ENCODE measurements at regions not wholly inside any gene's neighbourhood (a gene's known extent, or its start where the extent isn't known, plus 50 kb on each side); places are given as distances from the start of the nearest gene placed in this dataset.

GRCh38 chr18:44280479-44280878 is 400.2 kb upstream of the SETBP1 start:
- WGBS: 67% methylated on average over 2 of the region's 2 CpGs
- Histone ChIP-seq H3K4me1 (ENCODE audit: control insufficient read depth in 2 of 2, insufficient read depth in 2 of 2, low read length in 2 of 2) (no peaks in the 10 kb centered on the region), H3K4me3 (ENCODE audit: low read length in 2 of 2) (no peak overlapping the region), H3K27ac (ENCODE audit: low read depth in 1 of 2, low read length in 1 of 2) (no peak overlapping the region), H3K36me3 (ENCODE audit: control insufficient read depth in 2 of 2, insufficient read depth in 2 of 2, low read length in 1 of 2) (no peaks in the 10 kb centered on the region), H3K9me3 (ENCODE audit: control insufficient read depth in 2 of 2, insufficient read depth in 1 of 2, low read length in 1 of 2) (no peaks in the 10 kb centered on the region), H3K27me3 (ENCODE audit: control insufficient read depth in 2 of 2, insufficient read depth in 1 of 2, low read length in 1 of 2) (no peaks in the 10 kb centered on the region)
- DNase-seq (ENCODE audit: low read depth in 6 of 9, low spot score in 9 of 9): no peak

- no peak for DNase-seq (ENCODE audit: low read depth in 6 of 9, low spot score in 9 of 9)
- WGBS: 99% methylated on average over 2 of the region's 2 CpGs
- H3K27ac ChIP-seq (ENCODE audit: low read depth in 1 of 2, low read length in 1 of 2): no peak overlapping the region
- H3K9me3 ChIP-seq (ENCODE audit: control insufficient read depth in 2 of 2, insufficient read depth in 1 of 2, low read length in 1 of 2): no peaks in the 10 kb centered on the region
- H3K27me3 ChIP-seq (ENCODE audit: control insufficient read depth in 2 of 2, insufficient read depth in 1 of 2, low read length in 1 of 2): no peaks in the 10 kb centered on the region
- H3K4me3 ChIP-seq (ENCODE audit: low read length in 2 of 2): no peak overlapping the region
- H3K4me1 ChIP-seq (ENCODE audit: control insufficient read depth in 2 of 2, insufficient read depth in 2 of 2, low read length in 2 of 2): no peaks in the 10 kb centered on the region
- H3K36me3 ChIP-seq (ENCODE audit: control insufficient read depth in 2 of 2, insufficient read depth in 2 of 2, low read length in 1 of 2): no peaks in the 10 kb centered on the region
Measured at GRCh38 chr18:44286049-44286448, 394.6 kb upstream of the SETBP1 start.

GRCh38 chr18:44290366-44290977 is 390.2 kb upstream of the SETBP1 start:
- Histone ChIP-seq H3K4me1 (ENCODE audit: control insufficient read depth in 2 of 2, insufficient read depth in 2 of 2, low read length in 2 of 2) (no peaks in the 10 kb centered on the region), H3K9me3 (ENCODE audit: control insufficient read depth in 2 of 2, insufficient read depth in 1 of 2, low read length in 1 of 2) (no peaks in the 10 kb centered on the region), H3K36me3 (ENCODE audit: control insufficient read depth in 2 of 2, insufficient read depth in 2 of 2, low read length in 1 of 2) (no peaks in the 10 kb centered on the region), H3K4me3 (ENCODE audit: low read length in 2 of 2) (no peak overlapping the region), H3K27ac (ENCODE audit: low read depth in 1 of 2, low read length in 1 of 2) (no peak overlapping the region), H3K27me3 (ENCODE audit: control insufficient read depth in 2 of 2, insufficient read depth in 1 of 2, low read length in 1 of 2) (no peaks in the 10 kb centered on the region)
- 92% methylated on average over 4 of the region's 4 CpGs for WGBS
- DNase-seq (ENCODE audit: low read depth in 6 of 9, low spot score in 9 of 9): no peak

- Histone ChIP-seq H3K27me3 (ENCODE audit: control insufficient read depth in 2 of 2, insufficient read depth in 1 of 2, low read length in 1 of 2) (no peaks in the 10 kb centered on the region), H3K4me1 (ENCODE audit: control insufficient read depth in 2 of 2, insufficient read depth in 2 of 2, low read length in 2 of 2) (no peaks in the 10 kb centered on the region), H3K9me3 (ENCODE audit: control insufficient read depth in 2 of 2, insufficient read depth in 1 of 2, low read length in 1 of 2) (peaks cover 0 to 5% of the 10 kb centered on the region in 2 donors), H3K36me3 (ENCODE audit: control insufficient read depth in 2 of 2, insufficient read depth in 2 of 2, low read length in 1 of 2) (no peaks in the 10 kb centered on the region), H3K27ac (ENCODE audit: low read depth in 1 of 2, low read length in 1 of 2) (no peak overlapping the region), H3K4me3 (ENCODE audit: low read length in 2 of 2) (no peak overlapping the region)
- no peak for DNase-seq (ENCODE audit: low read depth in 6 of 9, low spot score in 9 of 9)
Measured at GRCh38 chr18:44298566-44298965, 382.1 kb upstream of the SETBP1 start.

- no peak for DNase-seq (ENCODE audit: low read depth in 6 of 9, low spot score in 9 of 9)
- 96% methylated on average over 2 of the region's 2 CpGs for WGBS
- no peak overlapping the region for H3K4me3 ChIP-seq (ENCODE audit: low read length in 2 of 2)
- H3K36me3 ChIP-seq (ENCODE audit: control insufficient read depth in 2 of 2, insufficient read depth in 2 of 2, low read length in 1 of 2): no peaks in the 10 kb centered on the region
- H3K9me3 ChIP-seq (ENCODE audit: control insufficient read depth in 2 of 2, insufficient read depth in 1 of 2, low read length in 1 of 2): no peaks in the 10 kb centered on the region
- no peaks in the 10 kb centered on the region for H3K27me3 ChIP-seq (ENCODE audit: control insufficient read depth in 2 of 2, insufficient read depth in 1 of 2, low read length in 1 of 2)
- H3K4me1 ChIP-seq (ENCODE audit: control insufficient read depth in 2 of 2, insufficient read depth in 2 of 2, low read length in 2 of 2): no peaks in the 10 kb centered on the region
- H3K27ac ChIP-seq (ENCODE audit: low read depth in 1 of 2, low read length in 1 of 2): no peak overlapping the region
Measured at GRCh38 chr18:44309185-44309584, 371.5 kb upstream of the SETBP1 start.

- H3K4me1 ChIP-seq (ENCODE audit: control insufficient read depth in 2 of 2, insufficient read depth in 2 of 2, low read length in 2 of 2): no peaks in the 10 kb centered on the region
- no peak overlapping the region for H3K4me3 ChIP-seq (ENCODE audit: low read length in 2 of 2)
- no peaks in the 10 kb centered on the region for H3K27me3 ChIP-seq (ENCODE audit: control insufficient read depth in 2 of 2, insufficient read depth in 1 of 2, low read length in 1 of 2)
- H3K9me3 ChIP-seq (ENCODE audit: control insufficient read depth in 2 of 2, insufficient read depth in 1 of 2, low read length in 1 of 2): no peaks in the 10 kb centered on the region
- 98% methylated on average over 26 of the region's 26 CpGs for WGBS
- H3K36me3 ChIP-seq (ENCODE audit: control insufficient read depth in 2 of 2, insufficient read depth in 2 of 2, low read length in 1 of 2): no peaks in the 10 kb centered on the region
- DNase-seq (ENCODE audit: low read depth in 6 of 9, low spot score in 9 of 9): no peak
- H3K27ac ChIP-seq (ENCODE audit: low read depth in 1 of 2, low read length in 1 of 2): no peak overlapping the region
Measured at GRCh38 chr18:44320619-44321460, 359.8 kb upstream of the SETBP1 start.

- Histone ChIP-seq H3K4me3 (ENCODE audit: low read length in 2 of 2) (no peak overlapping the region), H3K27me3 (ENCODE audit: control insufficient read depth in 2 of 2, insufficient read depth in 1 of 2, low read length in 1 of 2) (no peaks in the 10 kb centered on the region), H3K27ac (ENCODE audit: low read depth in 1 of 2, low read length in 1 of 2) (no peak overlapping the region), H3K36me3 (ENCODE audit: control insufficient read depth in 2 of 2, insufficient read depth in 2 of 2, low read length in 1 of 2) (no peaks in the 10 kb centered on the region), H3K9me3 (ENCODE audit: control insufficient read depth in 2 of 2, insufficient read depth in 1 of 2, low read length in 1 of 2) (no peaks in the 10 kb centered on the region), H3K4me1 (ENCODE audit: control insufficient read depth in 2 of 2, insufficient read depth in 2 of 2, low read length in 2 of 2) (no peaks in the 10 kb centered on the region)
- 92% methylated on average over 7 of the region's 7 CpGs for WGBS
- DNase-seq (ENCODE audit: low read depth in 6 of 9, low spot score in 9 of 9): no peak
Measured at GRCh38 chr18:44321868-44322590, 358.7 kb upstream of the SETBP1 start.

- no peak overlapping the region for H3K27ac ChIP-seq (ENCODE audit: low read depth in 1 of 2, low read length in 1 of 2)
- DNase-seq (ENCODE audit: low read depth in 6 of 9, low spot score in 9 of 9): no peak
- H3K27me3 ChIP-seq (ENCODE audit: control insufficient read depth in 2 of 2, insufficient read depth in 1 of 2, low read length in 1 of 2): no peaks in the 10 kb centered on the region
- H3K9me3 ChIP-seq (ENCODE audit: control insufficient read depth in 2 of 2, insufficient read depth in 1 of 2, low read length in 1 of 2): no peaks in the 10 kb centered on the region
- no peaks in the 10 kb centered on the region for H3K36me3 ChIP-seq (ENCODE audit: control insufficient read depth in 2 of 2, insufficient read depth in 2 of 2, low read length in 1 of 2)
- H3K4me1 ChIP-seq (ENCODE audit: control insufficient read depth in 2 of 2, insufficient read depth in 2 of 2, low read length in 2 of 2): no peaks in the 10 kb centered on the region
- H3K4me3 ChIP-seq (ENCODE audit: low read length in 2 of 2): no peak overlapping the region
Measured at GRCh38 chr18:44323125-44323524, 357.6 kb upstream of the SETBP1 start.

- H3K27me3 ChIP-seq (ENCODE audit: control insufficient read depth in 2 of 2, insufficient read depth in 1 of 2, low read length in 1 of 2): no peaks in the 10 kb centered on the region
- H3K9me3 ChIP-seq (ENCODE audit: control insufficient read depth in 2 of 2, insufficient read depth in 1 of 2, low read length in 1 of 2): no peaks in the 10 kb centered on the region
- H3K4me3 ChIP-seq (ENCODE audit: low read length in 2 of 2): no peak overlapping the region
- H3K27ac ChIP-seq (ENCODE audit: low read depth in 1 of 2, low read length in 1 of 2): no peak overlapping the region
- 94% methylated on average over 2 of the region's 2 CpGs for WGBS
- DNase-seq (ENCODE audit: low read depth in 6 of 9, low spot score in 9 of 9): no peak
- no peaks in the 10 kb centered on the region for H3K36me3 ChIP-seq (ENCODE audit: control insufficient read depth in 2 of 2, insufficient read depth in 2 of 2, low read length in 1 of 2)
- no peaks in the 10 kb centered on the region for H3K4me1 ChIP-seq (ENCODE audit: control insufficient read depth in 2 of 2, insufficient read depth in 2 of 2, low read length in 2 of 2)
Measured at GRCh38 chr18:44324361-44324760, 356.3 kb upstream of the SETBP1 start.
